Activated CD8-positive, alpha-beta T cell treated with anti-CD3 and anti-CD28 coated beads, Interleukin-2, amount 10 ng/mL, durations not matched to agents 7 days and 5 days (primary cell): ENCODE measurements at regions not wholly inside any gene's neighbourhood (a gene's known extent, or its start where the extent isn't known, plus 50 kb on each side); places are given as distances from the start of the nearest gene placed in this dataset.

ENCODE experiments used
- ATAC-seq: fragments of 150-1000 bp; cut with Tn5 transposase; one replicate; pipeline ENCODE4 v1.10.0; 2021; ENCODE audit warnings: moderate library complexity
- CTCF ChIA-PET: fragments of 350-600 bp; sonication (Branson Sonifier 250); formaldehyde crosslinking; loops from one replicate; lab custom pipeline; 2021; ENCODE audit warnings: antibody characterized with exemption; lab: Charles Lee
- POLR2A ChIA-PET: fragments of 350-600 bp; sonication (Branson Sonifier 250); formaldehyde crosslinking; loops from one replicate; lab custom pipeline; 2021; ENCODE audit warnings: antibody characterized with exemption; lab: Charles Lee
- DNase-seq: peaks from one replicate; pipeline ENCODE4 v3.0.0-alpha.2; 2020
- H3K27ac Mint-ChIP-seq: one replicate; pipeline ENCODE4 v1.8.0; 2021; ENCODE audit warnings: mild to moderate bottlenecking, mixed read lengths
- H3K27me3 Mint-ChIP-seq: one replicate; pipeline ENCODE4 v1.8.0; 2021; ENCODE audit warnings: low read depth, mixed read lengths
- H3K36me3 Mint-ChIP-seq: one replicate; pipeline ENCODE4 v1.8.0; 2021; ENCODE audit warnings: low read depth, mixed read lengths
- H3K4me1 Mint-ChIP-seq: one replicate; pipeline ENCODE4 v1.8.0; 2021; ENCODE audit warnings: low read depth, mixed read lengths
- H3K4me3 Mint-ChIP-seq: one replicate; pipeline ENCODE4 v1.8.0; 2021; ENCODE audit warnings: mild to moderate bottlenecking, mixed read lengths
- H3K9me3 Mint-ChIP-seq: one replicate; pipeline ENCODE4 v1.8.0; 2022; ENCODE audit warnings: mixed read lengths; ENCODE audit not compliant: insufficient read depth

DNA sequence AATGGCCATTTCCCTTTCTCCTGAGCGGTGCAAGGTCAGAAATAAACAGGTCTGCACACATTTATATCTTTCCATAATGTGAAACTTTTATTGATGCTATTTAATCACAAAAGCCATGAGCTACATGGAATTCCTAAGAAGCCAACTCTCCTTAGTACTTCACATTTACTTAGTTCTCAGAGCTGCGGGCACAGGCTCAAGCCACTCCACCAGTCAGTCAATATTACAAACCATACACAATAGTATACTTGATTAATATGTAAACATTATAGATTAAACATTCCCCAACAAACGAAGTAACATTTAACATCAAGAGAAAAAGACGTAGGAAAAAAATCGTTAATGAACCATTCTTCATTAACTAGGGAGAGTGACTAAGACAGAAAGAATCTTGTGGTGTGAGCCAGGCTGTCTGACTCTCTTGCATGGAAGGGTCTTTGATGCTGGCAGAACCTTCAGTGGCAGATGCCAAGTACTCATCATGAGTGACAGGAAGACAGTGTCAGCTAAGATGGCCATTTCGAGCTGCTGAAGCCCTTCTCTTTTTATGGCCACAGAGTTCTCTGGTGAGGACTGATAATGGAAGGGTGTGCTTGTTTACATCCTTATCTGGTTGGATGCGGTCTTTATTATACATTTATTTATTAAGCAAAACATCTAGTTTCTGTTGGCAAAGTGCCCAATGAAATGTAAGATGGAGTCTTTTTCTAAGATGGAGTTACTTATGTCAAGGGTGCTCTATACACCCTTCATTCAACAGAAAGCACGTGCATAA, 115.5 kb upstream of the TUT7 start:
- ATAC-seq (no peak), DNase-seq (no peak)
- POLR2A ChIA-PET, result no interaction called here
- Mint-ChIP-seq H3K27ac (no peak overlapping the region), H3K9me3 (no peaks in the 10 kb centered on the region), H3K36me3 (no peaks in the 10 kb centered on the region), H3K4me3 (no peak overlapping the region), H3K27me3 (peaks cover 4% of the 10 kb centered on the region), H3K4me1 (no peaks in the 10 kb centered on the region)
- CTCF ChIA-PET, result no interaction called here

DNA sequence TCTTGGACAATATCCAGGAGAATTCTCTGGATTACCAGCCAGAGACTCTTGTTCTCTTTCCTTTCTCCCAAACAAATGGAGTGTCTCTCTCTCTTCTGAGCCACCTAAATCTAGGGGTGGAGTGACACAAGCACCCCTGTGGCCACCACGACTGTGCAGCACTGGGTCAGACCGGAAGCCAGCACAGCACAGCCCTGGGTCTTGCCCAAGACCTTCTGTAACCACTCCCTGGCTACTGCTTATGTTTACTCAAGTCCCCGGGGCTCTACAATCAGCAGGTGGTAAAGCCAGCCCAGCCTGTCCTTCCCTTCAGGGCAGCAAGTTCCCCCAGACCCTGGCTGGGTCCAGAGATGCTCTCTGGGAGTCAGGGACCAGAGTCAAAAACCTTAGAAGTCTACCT, 110.0 kb upstream of the TUT7 start:
- POLR2A ChIA-PET, result no interaction called here

DNA sequence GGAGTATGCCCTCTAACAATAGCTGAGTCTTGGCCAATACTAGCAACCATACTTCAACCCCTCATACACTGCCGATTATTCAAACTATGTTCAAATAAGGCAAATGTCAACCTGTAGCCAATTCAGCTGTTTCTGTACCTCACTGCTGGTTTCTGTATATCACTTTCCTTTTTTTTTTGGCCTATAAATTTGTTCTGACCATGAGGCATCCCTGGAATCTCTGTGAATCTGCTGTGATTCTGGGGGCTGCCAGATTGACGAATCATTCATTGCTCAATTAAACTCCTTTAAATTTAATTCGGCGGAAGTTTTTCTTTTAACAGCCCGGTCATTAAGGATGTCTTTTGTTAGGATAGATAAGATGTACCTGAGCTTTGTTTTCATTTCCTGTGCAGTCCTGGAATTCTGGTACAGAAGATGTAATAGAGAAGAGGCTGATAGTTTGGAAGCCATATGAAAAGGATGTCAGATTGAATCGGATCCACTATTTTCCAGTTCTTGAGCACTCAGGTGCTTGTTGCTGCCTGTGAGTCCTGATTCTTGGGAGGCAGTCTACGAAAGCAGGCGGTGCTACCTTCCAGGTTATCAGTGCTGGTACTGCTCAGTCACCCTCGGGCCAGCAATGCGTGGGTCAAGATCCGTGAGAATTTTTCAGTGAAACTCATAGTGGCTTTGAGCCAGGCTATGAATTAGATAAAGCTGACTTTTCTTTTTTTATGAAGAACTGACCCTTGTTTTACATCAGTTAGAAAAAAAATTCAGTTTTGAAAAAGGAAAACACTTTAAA, 106.2 kb upstream of the TUT7 start:
- Mint-ChIP-seq H3K27me3 (no peaks in the 10 kb centered on the region), H3K9me3 (no peaks in the 10 kb centered on the region), H3K36me3 (no peaks in the 10 kb centered on the region), H3K4me1 (no peaks in the 10 kb centered on the region), H3K4me3 (no peak overlapping the region), H3K27ac (no peak overlapping the region)
- no peak for DNase-seq
- ChIA-PET POLR2A (no interaction called here), CTCF (no interaction called here)
- ATAC-seq, result no peak

More for the DNA sequence above, 110.0 kb upstream of the TUT7 start:
- Mint-ChIP-seq H3K4me3 (no peak overlapping the region), H3K36me3 (no peaks in the 10 kb centered on the region), H3K9me3 (no peaks in the 10 kb centered on the region), H3K4me1 (no peaks in the 10 kb centered on the region), H3K27ac (no peak overlapping the region), H3K27me3 (peaks cover 4% of the 10 kb centered on the region)
- CTCF ChIA-PET, result no interaction called here
- ATAC-seq (no peak), DNase-seq (no peak)

DNA sequence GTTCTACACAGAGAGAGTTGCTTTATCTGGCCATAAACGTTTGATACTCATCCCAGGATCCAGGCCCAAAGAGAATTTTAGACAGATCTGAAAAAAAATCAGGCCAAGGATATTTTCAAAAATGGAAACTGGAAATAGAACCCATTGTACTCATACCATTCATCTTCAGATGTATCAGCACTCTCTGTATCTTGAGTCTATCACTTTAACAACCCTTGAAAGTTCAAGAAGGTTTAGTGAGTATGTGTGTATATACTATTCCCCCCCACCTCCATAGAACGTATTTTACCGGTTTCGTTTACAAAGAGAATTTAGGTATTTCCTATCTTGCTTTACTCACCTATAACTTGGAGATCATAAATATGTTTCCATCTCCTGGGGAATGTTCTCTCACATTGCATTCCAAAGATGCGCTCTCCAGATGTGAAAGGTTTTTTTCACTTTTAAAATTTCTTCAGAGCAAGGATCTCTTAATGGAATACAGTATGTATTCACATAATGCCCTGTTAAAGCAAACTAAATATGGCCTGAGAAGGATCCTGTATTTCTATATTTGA, 105.5 kb upstream of the TUT7 start:
- H3K36me3 Mint-ChIP-seq, result no peaks in the 10 kb centered on the region
- CTCF ChIA-PET, result no interaction called here
- DNase-seq (no peak), ATAC-seq (no peak)
- no peak overlapping the region for H3K4me3 Mint-ChIP-seq
- H3K9me3 Mint-ChIP-seq, result no peaks in the 10 kb centered on the region
- no peak overlapping the region for H3K27ac Mint-ChIP-seq
- POLR2A ChIA-PET, result no interaction called here
- H3K4me1 Mint-ChIP-seq, result no peaks in the 10 kb centered on the region
- H3K27me3 Mint-ChIP-seq, result peaks cover 1% of the 10 kb centered on the region

DNA sequence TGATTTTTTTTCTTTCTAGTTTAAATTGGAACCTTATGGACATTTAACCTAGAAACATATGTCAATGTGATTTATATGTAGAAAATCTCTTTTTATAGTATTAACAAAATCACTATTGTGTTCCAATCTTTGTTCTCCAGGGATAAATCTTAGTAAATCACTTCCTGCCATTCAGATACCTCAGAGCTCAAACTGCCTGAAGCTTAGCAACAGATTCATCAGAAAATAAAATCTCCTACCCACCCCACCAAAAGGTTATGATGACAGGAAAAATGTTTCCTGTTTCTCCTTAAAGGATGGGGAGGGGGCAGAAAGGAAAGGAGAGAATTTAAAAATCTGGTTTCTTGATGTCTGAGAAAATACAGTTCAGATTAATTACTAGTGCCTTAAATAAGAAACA, 105.0 kb upstream of the TUT7 start:
- ATAC-seq (no peak), DNase-seq (no peak)
- H3K27me3 Mint-ChIP-seq, result peaks cover 3% of the 10 kb centered on the region
- no peaks in the 10 kb centered on the region for H3K9me3 Mint-ChIP-seq
- no peaks in the 10 kb centered on the region for H3K4me1 Mint-ChIP-seq
- H3K4me3 Mint-ChIP-seq, result no peak overlapping the region
- no peak overlapping the region for H3K27ac Mint-ChIP-seq
- CTCF ChIA-PET, result no interaction called here
- POLR2A ChIA-PET, result no interaction called here
- no peaks in the 10 kb centered on the region for H3K36me3 Mint-ChIP-seq

DNA sequence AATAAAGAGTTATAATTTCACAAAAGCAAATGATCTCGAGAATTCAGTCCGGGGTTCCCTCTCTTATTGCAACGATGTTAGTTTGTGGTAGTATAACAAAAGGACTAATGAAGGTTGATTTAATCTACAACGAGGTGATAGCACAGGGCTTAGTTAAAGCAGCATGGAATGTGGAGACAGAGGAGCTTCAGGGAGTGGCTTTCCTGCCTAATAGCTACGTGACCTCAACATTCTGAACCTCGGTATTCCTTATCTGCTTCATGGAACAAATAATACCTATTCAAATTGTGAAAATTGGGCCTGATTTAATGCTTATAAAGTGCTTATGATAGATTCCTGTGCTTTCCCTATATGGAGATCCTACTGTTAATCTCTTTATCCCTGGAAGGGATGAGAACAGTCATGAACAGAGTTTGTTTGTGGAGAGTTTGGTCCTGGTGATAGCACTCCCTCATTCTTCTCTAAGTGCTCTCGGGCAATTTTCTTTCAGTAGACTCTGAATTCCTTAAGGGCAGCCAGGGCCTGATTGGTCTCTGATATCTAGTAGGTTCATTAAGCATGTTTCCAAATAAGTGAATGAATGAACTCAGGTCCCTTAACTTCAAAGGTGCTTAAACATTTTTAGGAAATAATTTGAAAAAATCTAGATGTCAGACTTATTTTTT, 104.1 kb upstream of the TUT7 start:
- Mint-ChIP-seq H3K27ac (no peak overlapping the region), H3K27me3 (peaks cover 3% of the 10 kb centered on the region), H3K4me1 (no peaks in the 10 kb centered on the region), H3K9me3 (no peaks in the 10 kb centered on the region), H3K36me3 (no peaks in the 10 kb centered on the region), H3K4me3 (no peak overlapping the region)
- POLR2A ChIA-PET, result interaction anchor here (0.6 kb wide), 1 partner anchor 64 kb away, joined by 6 read pairs; no protein-coding TSS in a partner anchor
- ATAC-seq (no peak), DNase-seq (no peak)
- CTCF ChIA-PET, result no interaction called here

DNA sequence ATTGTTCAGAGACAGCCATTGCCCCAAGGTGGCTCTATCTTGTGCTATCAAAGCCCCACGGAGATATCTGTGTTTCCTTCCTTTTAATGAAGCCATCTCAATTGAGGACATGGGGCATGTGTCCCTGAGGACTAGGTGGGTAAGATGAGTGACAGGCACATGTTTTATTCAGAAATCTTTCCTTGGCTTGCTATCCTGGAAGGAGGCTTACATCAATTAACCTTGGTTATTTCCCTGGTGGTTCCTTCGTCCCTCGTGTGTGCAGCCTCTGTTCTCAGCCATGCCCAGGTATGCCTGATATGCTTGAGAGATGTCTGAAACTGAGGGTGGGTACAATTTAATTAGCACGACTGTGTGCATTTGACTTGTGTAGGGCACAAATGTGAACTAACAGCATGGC, 102.2 kb upstream of the TUT7 start:
- Mint-ChIP-seq H3K9me3 (no peaks in the 10 kb centered on the region), H3K27me3 (peaks cover 3% of the 10 kb centered on the region)
- no peak for ATAC-seq

DNA sequence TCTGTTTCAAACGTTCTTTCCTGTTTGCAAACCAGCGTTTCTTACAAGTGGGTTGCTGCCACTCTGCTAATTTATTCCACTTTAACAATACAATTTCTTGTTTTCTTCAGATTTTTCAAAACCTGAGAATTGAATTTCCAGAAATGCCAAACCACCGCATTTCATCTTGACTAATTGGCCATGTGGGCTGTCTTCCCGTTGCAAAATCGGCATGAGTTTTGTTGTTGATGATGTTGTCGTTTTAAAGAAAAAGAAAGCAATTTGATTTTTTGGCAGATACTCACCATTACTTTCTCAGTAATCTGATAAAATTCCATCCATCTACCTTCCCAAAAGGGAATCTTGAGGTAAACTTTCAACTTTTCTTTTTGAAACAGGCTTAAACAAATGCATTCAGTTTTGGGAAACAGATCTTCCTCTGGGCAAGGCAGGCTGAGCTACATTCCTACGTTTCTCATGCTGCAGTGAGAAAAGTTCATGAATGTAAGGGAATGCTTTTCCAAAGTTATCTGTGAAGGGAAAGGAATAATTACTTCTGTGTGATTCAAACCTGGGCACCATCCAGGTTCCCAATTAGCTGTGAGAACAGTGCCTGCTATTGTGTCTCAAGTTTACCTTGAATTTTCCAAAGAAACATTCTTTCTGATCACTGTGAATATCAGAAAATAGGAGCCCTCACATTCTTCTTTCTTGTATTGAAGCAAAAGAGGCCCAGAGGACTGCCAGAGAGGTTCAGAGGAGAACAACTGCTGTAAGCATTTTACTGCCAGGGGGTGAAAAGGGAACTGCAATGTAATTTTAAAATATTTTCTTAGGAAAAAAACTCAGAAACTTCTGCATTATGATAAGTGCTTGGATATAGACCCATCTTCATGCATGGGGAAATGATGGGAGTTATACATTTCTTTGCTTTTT, 100.7 kb upstream of the TUT7 start:
- Mint-ChIP-seq H3K4me3 (no peak overlapping the region), H3K27me3 (peaks cover 3% of the 10 kb centered on the region), H3K27ac (no peak overlapping the region), H3K9me3 (no peaks in the 10 kb centered on the region), H3K36me3 (no peaks in the 10 kb centered on the region), H3K4me1 (no peaks in the 10 kb centered on the region)
- CTCF ChIA-PET, result no interaction called here
- POLR2A ChIA-PET, result no interaction called here
- no peak for ATAC-seq
- DNase-seq, result no peak

More for the DNA sequence above, 102.2 kb upstream of the TUT7 start:
- no peak overlapping the region for H3K27ac Mint-ChIP-seq
- no peaks in the 10 kb centered on the region for H3K4me1 Mint-ChIP-seq
- ChIA-PET POLR2A (no interaction called here), CTCF (no interaction called here)
- no peak overlapping the region for H3K4me3 Mint-ChIP-seq
- H3K36me3 Mint-ChIP-seq, result no peaks in the 10 kb centered on the region
- no peak for DNase-seq

DNA sequence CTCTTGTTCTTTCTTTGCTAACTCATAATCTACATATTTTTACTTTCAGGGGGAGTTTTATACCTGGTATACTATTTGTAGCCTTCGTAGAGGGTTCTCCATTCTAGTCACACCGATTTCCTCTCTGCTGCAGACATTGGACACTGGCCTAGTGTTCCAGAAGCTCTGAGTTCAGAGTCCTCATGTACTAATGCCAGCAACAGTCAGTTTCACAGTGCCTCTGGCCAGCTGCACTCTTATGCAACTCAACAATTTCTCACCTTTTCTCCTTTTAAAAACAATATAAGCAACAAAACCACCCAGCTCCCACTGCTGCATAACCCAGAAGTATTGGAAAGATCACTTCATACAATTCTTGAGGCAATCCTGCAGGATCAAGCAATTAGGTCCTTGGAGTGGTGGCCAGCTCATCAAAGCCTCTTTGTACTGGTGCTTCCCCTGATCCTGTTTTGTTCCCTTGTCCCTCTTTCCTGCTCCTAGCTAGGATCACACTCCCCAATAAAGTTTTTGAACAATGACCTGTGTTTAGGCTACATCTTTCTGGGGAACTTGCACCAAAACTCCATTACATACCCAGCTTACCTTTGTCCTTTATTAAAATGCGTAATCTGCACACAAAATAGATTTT, 98.1 kb upstream of the TUT7 start:
- no peak overlapping the region for H3K27ac Mint-ChIP-seq
- CTCF ChIA-PET, result no interaction called here
- no peaks in the 10 kb centered on the region for H3K9me3 Mint-ChIP-seq
- H3K36me3 Mint-ChIP-seq, result no peaks in the 10 kb centered on the region
- no peak for ATAC-seq
- H3K4me1 Mint-ChIP-seq, result no peaks in the 10 kb centered on the region
- POLR2A ChIA-PET, result no interaction called here
- no peak overlapping the region for H3K4me3 Mint-ChIP-seq
- DNase-seq, result no peak
- H3K27me3 Mint-ChIP-seq, result peaks cover 3% of the 10 kb centered on the region

DNA sequence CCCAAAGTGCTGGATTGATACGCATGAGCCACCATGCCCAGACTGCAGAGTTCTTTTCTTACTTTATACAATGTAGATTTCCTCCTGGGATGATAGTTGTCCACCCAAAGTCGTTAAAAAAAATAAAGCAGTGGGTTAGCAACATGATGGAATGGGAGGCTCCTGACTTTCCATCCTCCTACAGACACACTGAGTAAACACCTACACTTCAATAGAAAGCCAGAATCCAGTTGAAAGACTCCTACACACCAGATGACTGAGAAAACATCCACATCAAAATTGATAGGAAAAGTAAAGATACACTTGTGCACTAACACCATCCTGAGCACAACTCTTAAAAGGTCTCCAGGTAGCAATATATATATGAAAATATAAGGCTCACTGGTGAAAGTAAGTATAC, 95.0 kb upstream of the TUT7 start:
- Mint-ChIP-seq H3K4me1 (no peaks in the 10 kb centered on the region), H3K27me3 (peaks cover 2% of the 10 kb centered on the region), H3K27ac (no peak overlapping the region), H3K36me3 (no peaks in the 10 kb centered on the region), H3K4me3 (no peak overlapping the region), H3K9me3 (no peaks in the 10 kb centered on the region)
- no peak for DNase-seq
- no peak for ATAC-seq
- ChIA-PET POLR2A (no interaction called here), CTCF (no interaction called here)

DNA sequence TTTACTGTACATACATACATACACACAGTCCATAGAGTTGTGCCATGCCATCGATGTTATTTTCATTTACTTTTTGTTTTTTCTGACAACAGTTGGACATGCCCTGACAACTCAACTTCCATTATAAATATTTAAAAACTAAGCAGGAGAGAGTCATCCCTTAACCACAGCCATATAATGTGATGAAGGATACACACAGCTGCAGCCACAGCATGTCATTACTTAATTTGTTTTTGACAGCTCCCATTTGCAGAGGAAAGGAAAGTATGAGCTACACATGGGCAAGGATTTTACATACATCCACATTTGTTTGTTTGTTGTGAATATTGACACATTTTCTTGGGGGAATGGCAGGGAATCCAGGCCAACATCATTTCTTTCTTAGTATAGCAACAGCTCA, 91.5 kb upstream of the TUT7 start:
- no peak for ATAC-seq
- no peaks in the 10 kb centered on the region for H3K9me3 Mint-ChIP-seq
- ChIA-PET CTCF (interaction anchor here (1.0 kb wide), 1 partner anchor 12 kb away, joined by 3 read pairs; no protein-coding TSS in a partner anchor), POLR2A (no interaction called here)
- DNase-seq, result no peak
- H3K36me3 Mint-ChIP-seq, result no peaks in the 10 kb centered on the region
- no peaks in the 10 kb centered on the region for H3K4me1 Mint-ChIP-seq
- peaks cover 2% of the 10 kb centered on the region for H3K27me3 Mint-ChIP-seq
- H3K4me3 Mint-ChIP-seq, result no peak overlapping the region
- H3K27ac Mint-ChIP-seq, result no peak overlapping the region
